Ishikawa (cell line): ENCODE measurements at regions not wholly inside any gene's neighbourhood (a gene's known extent, or its start where the extent isn't known, plus 50 kb on each side); places are given as distances from the start of the nearest gene placed in this dataset.

ENCODE experiments used
- CEBPB ChIP-seq: IDR thresholded peaks from 2 replicates; pipeline ENCODE4 v1.6.1; 2012
- CREB1 ChIP-seq: IDR thresholded peaks from 2 replicates; pipeline ENCODE4 v1.6.1; 2012; ENCODE audit warnings: low read depth
- EGR1 ChIP-seq: IDR thresholded peaks from 2 replicates; pipeline ENCODE4 v1.6.1; 2012
- EP300 ChIP-seq: IDR thresholded peaks from 2 replicates; pipeline ENCODE4 v1.6.1; 2012; ENCODE audit warnings: borderline replicate concordance
- FOXM1 ChIP-seq: IDR thresholded peaks from 2 replicates; pipeline ENCODE4 v1.6.1; 2012; ENCODE audit warnings: low read depth, borderline replicate concordance
- MAX ChIP-seq: IDR thresholded peaks from 2 replicates; pipeline ENCODE4 v1.6.1; 2012
- NFIC ChIP-seq: IDR thresholded peaks from 2 replicates; pipeline ENCODE4 v1.6.1; 2012
- RAD21 ChIP-seq: IDR thresholded peaks from 2 replicates; pipeline ENCODE4 v1.6.1; 2012; ENCODE audit warnings: low read depth
- REST ChIP-seq: IDR thresholded peaks from 2 replicates; pipeline ENCODE4 v1.6.1; 2012; ENCODE audit warnings: low read depth, mild to moderate bottlenecking
- TAF1 ChIP-seq: IDR thresholded peaks from 2 replicates; pipeline ENCODE4 v1.6.1; 2012; ENCODE audit warnings: low read depth, mild to moderate bottlenecking
- TCF12 ChIP-seq: IDR thresholded peaks from 2 replicates; pipeline ENCODE4 v1.6.1; 2012; ENCODE audit warnings: low read depth
- TEAD4 ChIP-seq: IDR thresholded peaks from 2 replicates; pipeline ENCODE4 v1.6.1; 2012
- USF1 ChIP-seq: IDR thresholded peaks from 2 replicates; pipeline ENCODE4 v1.6.1; 2012
- YY1 ChIP-seq: IDR thresholded peaks from 2 replicates; pipeline ENCODE4 v1.6.1; 2012; ENCODE audit warnings: low read depth
- ZBTB7A ChIP-seq: IDR thresholded peaks from 2 replicates; pipeline ENCODE4 v1.6.1; 2012; ENCODE audit warnings: low read depth

GRCh38 chr20:50434321-50434652 lies 75.9 kb upstream of the PTPN1 start:
- TF ChIP-seq NFIC, result no peak
- no peak for TF ChIP-seq TCF12
- no peak for TF ChIP-seq TEAD4
- no peak for TF ChIP-seq TAF1
- TF ChIP-seq ZBTB7A, result no peak
- no peak for TF ChIP-seq RAD21
- no peak for TF ChIP-seq CREB1
- no peak for TF ChIP-seq YY1

- no peak for TF ChIP-seq EP300
- TF ChIP-seq RAD21, result no peak
- no peak for TF ChIP-seq TAF1
- TF ChIP-seq ZBTB7A, result no peak
- no peak for TF ChIP-seq CREB1
- no peak for TF ChIP-seq MAX
Observed at GRCh38 chr20:50434653-50435396, 75.4 kb upstream of the PTPN1 start.

- TF ChIP-seq NFIC, result no peak
- no peak for TF ChIP-seq YY1
- no peak for TF ChIP-seq FOXM1
- TF ChIP-seq CREB1, result no peak
- TF ChIP-seq CEBPB, result no peak
- no peak for TF ChIP-seq EP300
- TF ChIP-seq TEAD4, result no peak
- no peak for TF ChIP-seq USF1
- no peak for TF ChIP-seq RAD21
- no peak for TF ChIP-seq REST
- no peak for TF ChIP-seq TCF12
- no peak for TF ChIP-seq TAF1
- no peak for TF ChIP-seq MAX
Observed at GRCh38 chr20:50435397-50436051, 74.7 kb upstream of the PTPN1 start.

- no peak for TF ChIP-seq CEBPB
- TF ChIP-seq CREB1, result no peak
- no peak for TF ChIP-seq TCF12
- no peak for TF ChIP-seq RAD21
- TF ChIP-seq MAX, result no peak
- no peak for TF ChIP-seq USF1
- TF ChIP-seq NFIC, result no peak
- TF ChIP-seq EGR1, result no peak
- no peak for TF ChIP-seq EP300
- TF ChIP-seq TEAD4, result no peak
- TF ChIP-seq YY1, result no peak
- no peak for TF ChIP-seq FOXM1
- TF ChIP-seq TAF1, result no peak
Observed at GRCh38 chr20:50436052-50436656, 74.0 kb upstream of the PTPN1 start.

- TF ChIP-seq RAD21, result no peak
Observed at GRCh38 chr20:50436696-50437095, 73.5 kb upstream of the PTPN1 start.

GRCh38 chr20:50438986-50439407 lies 71.2 kb upstream of the PTPN1 start:
- no peak for TF ChIP-seq EGR1
- no peak for TF ChIP-seq YY1
- TF ChIP-seq NFIC, result no peak
- TF ChIP-seq EP300, result no peak
- no peak for TF ChIP-seq RAD21
- TF ChIP-seq MAX, result no peak
- no peak for TF ChIP-seq ZBTB7A
- TF ChIP-seq USF1, result no peak
- TF ChIP-seq CEBPB, result no peak
